ENCODE measurements at regions not wholly inside any gene's neighbourhood (a gene's known extent, or its start where the extent isn't known, plus 50 kb on each side); places are given as distances from the start of the nearest gene placed in this dataset.

DNA sequence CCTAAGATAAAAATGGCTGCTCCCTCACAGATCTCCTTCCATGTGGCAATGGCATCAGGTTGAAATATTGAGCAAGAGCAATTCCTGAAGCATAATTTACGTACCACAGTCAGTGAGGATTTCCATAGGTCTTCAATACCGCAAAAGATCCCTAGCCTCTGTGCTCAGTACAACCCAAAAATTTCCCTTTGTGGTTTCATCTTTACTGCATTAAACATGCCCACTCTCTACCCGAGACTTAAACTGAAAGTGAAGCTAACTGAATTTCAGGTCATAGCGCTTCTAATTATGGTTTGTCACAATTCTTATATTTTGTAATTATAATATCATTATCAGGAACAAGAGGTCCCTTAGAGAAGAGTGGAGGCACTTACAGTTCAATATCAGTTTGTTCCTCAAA is 1071.1 kb downstream of the XPNPEP1 start:
- ChIA-PET CTCF (no interaction called here), POLR2A (no interaction called here)
- Histone ChIP-seq H3K27me3 (ENCODE audit: control insufficient read depth, insufficient read depth, low read length) (no peaks in the 10 kb centered on the region), H3K4me3 (ENCODE audit: low read depth in 2 of 2, low read length in 2 of 2) (no peak overlapping the region), H3K4me1 (ENCODE audit: control insufficient read depth, insufficient read depth, low read length) (no peaks in the 10 kb centered on the region), H3K9me3 (ENCODE audit: control insufficient read depth, insufficient read depth, low read depth, low read length) (0 out of 2 replicates have a peak, but pooled peaks cover 3% of the 10 kb centered on the region), H3K36me3 (ENCODE audit: control insufficient read depth, insufficient read depth, low read length) (no peaks in the 10 kb centered on the region), H3K27ac (ENCODE audit: low read length) (no peak overlapping the region)
- TF ChIP-seq, protein P1, sequence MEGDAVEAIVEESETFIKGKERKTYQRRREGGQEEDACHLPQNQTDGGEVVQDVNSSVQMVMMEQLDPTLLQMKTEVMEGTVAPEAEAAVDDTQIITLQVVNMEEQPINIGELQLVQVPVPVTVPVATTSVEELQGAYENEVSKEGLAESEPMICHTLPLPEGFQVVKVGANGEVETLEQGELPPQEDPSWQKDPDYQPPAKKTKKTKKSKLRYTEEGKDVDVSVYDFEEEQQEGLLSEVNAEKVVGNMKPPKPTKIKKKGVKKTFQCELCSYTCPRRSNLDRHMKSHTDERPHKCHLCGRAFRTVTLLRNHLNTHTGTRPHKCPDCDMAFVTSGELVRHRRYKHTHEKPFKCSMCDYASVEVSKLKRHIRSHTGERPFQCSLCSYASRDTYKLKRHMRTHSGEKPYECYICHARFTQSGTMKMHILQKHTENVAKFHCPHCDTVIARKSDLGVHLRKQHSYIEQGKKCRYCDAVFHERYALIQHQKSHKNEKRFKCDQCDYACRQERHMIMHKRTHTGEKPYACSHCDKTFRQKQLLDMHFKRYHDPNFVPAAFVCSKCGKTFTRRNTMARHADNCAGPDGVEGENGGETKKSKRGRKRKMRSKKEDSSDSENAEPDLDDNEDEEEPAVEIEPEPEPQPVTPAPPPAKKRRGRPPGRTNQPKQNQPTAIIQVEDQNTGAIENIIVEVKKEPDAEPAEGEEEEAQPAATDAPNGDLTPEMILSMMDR (IDR thresholded peaks at IDR 0.05): no peak
- TF ChIP-seq TCF7L2 (IDR thresholded peaks at IDR 0.05; ENCODE audit: low read depth, low read length) (no peak), POLR2AphosphoS5 (IDR thresholded peaks at IDR 0.05; ENCODE audit: low read depth, low read length) (no peak), SIN3A (IDR thresholded peaks at IDR 0.05; ENCODE audit: borderline replicate concordance, insufficient read depth, low read depth, low read length) (no peak)
- in situ Hi-C loops (cut with HindIII; ENCODE audit: low pct_unique_long_range_greater_than_20kb, low sequenced_read_pairs) (no loop called here), intact Hi-C loops (cut with micrococcal nuclease; ENCODE audit: unreplicated experiment) (no loop called here)
- DNase-seq (ENCODE audit: low read depth, low spot score): no peak
- BruUV-seq (replicated peaks): no TSS peak
- no peak for ATAC-seq

GRCh38 chr10:108850138-108850854 is 1073.0 kb downstream of the XPNPEP1 start:
- CTCF ChIA-PET: no interaction called here
- H3K4me3 ChIP-seq (ENCODE audit: low read depth in 2 of 2, low read length in 2 of 2): no peak overlapping the region
- ATAC-seq (no peak), DNase-seq (ENCODE audit: low read depth, low spot score) (no peak)
- POLR2A ChIA-PET: no interaction called here
- intact Hi-C loops (cut with micrococcal nuclease; ENCODE audit: unreplicated experiment): no loop called here
- H3K27me3 ChIP-seq (ENCODE audit: control insufficient read depth, insufficient read depth, low read length): no peaks in the 10 kb centered on the region
- H3K36me3 ChIP-seq (ENCODE audit: control insufficient read depth, insufficient read depth, low read length): no peaks in the 10 kb centered on the region
- H3K9me3 ChIP-seq (ENCODE audit: control insufficient read depth, insufficient read depth, low read depth, low read length): 0 out of 2 replicates have a peak, but pooled peaks cover 3% of the 10 kb centered on the region
- TF ChIP-seq, protein P2, sequence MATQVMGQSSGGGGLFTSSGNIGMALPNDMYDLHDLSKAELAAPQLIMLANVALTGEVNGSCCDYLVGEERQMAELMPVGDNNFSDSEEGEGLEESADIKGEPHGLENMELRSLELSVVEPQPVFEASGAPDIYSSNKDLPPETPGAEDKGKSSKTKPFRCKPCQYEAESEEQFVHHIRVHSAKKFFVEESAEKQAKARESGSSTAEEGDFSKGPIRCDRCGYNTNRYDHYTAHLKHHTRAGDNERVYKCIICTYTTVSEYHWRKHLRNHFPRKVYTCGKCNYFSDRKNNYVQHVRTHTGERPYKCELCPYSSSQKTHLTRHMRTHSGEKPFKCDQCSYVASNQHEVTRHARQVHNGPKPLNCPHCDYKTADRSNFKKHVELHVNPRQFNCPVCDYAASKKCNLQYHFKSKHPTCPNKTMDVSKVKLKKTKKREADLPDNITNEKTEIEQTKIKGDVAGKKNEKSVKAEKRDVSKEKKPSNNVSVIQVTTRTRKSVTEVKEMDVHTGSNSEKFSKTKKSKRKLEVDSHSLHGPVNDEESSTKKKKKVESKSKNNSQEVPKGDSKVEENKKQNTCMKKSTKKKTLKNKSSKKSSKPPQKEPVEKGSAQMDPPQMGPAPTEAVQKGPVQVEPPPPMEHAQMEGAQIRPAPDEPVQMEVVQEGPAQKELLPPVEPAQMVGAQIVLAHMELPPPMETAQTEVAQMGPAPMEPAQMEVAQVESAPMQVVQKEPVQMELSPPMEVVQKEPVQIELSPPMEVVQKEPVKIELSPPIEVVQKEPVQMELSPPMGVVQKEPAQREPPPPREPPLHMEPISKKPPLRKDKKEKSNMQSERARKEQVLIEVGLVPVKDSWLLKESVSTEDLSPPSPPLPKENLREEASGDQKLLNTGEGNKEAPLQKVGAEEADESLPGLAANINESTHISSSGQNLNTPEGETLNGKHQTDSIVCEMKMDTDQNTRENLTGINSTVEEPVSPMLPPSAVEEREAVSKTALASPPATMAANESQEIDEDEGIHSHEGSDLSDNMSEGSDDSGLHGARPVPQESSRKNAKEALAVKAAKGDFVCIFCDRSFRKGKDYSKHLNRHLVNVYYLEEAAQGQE (IDR thresholded peaks at IDR 0.05; ENCODE audit: insufficient read depth in 1 of 2, low read depth in 2 of 2, low read length in 1 of 2): no peak
- TF ChIP-seq, protein P1 (IDR thresholded peaks at IDR 0.05): no peak
- TF ChIP-seq SIN3A (IDR thresholded peaks at IDR 0.05; ENCODE audit: borderline replicate concordance, insufficient read depth, low read depth, low read length) (no peak), POLR2AphosphoS5 (IDR thresholded peaks at IDR 0.05; ENCODE audit: low read depth, low read length) (no peak), TCF7L2 (IDR thresholded peaks at IDR 0.05; ENCODE audit: low read depth, low read length) (no peak)
- BruUV-seq (replicated peaks): no TSS peak
- H3K27ac ChIP-seq (ENCODE audit: low read length): no peak overlapping the region
- in situ Hi-C loops (cut with HindIII; ENCODE audit: low pct_unique_long_range_greater_than_20kb, low sequenced_read_pairs): no loop called here
- no peaks in the 10 kb centered on the region for H3K4me1 ChIP-seq (ENCODE audit: control insufficient read depth, insufficient read depth, low read length)

Measured in Panc1 (cell line).